PC-9 (cell line): ENCODE measurements at regions not wholly inside any gene's neighbourhood (a gene's known extent, or its start where the extent isn't known, plus 50 kb on each side); places are given as distances from the start of the nearest gene placed in this dataset.

Experiments used
- EZH2 ChIP-seq: fragments of 200-600 bp; sonication (generic); IDR thresholded peaks from 2 replicates; pipeline ENCODE4 v1.8.0; 2017; ENCODE audit warnings: antibody characterized with exemption, low read depth
- TF ChIP-seq, protein P1 (sequence below): fragments of 200-600 bp; sonication (generic); conservative IDR thresholded peaks from 2 replicates; pipeline ENCODE4 v1.6.1; 2017; ENCODE audit warnings: mixed run types, antibody characterized with exemption, mild to moderate bottlenecking, moderate library complexity

DNA sequence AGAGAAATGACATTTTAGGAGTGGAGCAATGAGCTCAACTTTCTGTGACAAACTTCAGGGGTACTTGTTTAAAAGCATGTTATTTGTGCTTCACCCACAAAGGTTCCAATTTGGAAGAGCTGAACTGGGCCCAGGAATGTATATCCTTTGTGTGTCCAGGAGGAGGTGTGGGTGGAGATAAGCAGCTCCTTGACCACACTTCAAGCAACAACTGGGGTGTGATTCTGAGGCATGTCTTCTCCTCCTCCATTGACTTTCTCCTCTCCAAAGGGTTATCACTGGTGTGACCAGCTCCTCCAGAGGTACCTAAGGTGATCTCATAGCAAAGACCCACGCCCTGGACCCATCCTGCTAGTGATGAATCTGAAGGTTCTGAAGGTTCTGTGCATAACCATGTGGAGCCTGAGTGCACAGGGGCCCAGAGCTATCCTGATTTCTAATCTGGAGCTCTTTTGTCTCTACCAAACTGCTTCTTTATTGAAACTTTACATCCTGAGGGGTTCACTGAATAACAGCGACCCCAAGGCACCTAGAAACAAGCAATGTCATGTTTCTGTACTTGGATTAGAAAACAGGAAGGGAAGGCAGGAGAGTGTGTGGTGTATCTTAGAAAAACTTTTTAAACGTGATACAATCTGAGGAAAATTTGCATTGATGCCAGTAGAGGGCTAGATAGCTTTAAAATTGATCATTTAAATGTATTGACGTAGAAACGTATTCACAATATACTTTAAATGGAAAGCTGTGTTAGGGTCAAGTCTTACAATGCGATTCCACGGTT is 60.9 kb upstream of the CD93 start:
- TF ChIP-seq, protein P1, sequence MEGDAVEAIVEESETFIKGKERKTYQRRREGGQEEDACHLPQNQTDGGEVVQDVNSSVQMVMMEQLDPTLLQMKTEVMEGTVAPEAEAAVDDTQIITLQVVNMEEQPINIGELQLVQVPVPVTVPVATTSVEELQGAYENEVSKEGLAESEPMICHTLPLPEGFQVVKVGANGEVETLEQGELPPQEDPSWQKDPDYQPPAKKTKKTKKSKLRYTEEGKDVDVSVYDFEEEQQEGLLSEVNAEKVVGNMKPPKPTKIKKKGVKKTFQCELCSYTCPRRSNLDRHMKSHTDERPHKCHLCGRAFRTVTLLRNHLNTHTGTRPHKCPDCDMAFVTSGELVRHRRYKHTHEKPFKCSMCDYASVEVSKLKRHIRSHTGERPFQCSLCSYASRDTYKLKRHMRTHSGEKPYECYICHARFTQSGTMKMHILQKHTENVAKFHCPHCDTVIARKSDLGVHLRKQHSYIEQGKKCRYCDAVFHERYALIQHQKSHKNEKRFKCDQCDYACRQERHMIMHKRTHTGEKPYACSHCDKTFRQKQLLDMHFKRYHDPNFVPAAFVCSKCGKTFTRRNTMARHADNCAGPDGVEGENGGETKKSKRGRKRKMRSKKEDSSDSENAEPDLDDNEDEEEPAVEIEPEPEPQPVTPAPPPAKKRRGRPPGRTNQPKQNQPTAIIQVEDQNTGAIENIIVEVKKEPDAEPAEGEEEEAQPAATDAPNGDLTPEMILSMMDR: 0 out of 2 replicates have a peak, but pooled peaks have one; percentile 19
- TF ChIP-seq EZH2: no peak
